ENCODE measurements at regions not wholly inside any gene's neighbourhood (a gene's known extent, or its start where the extent isn't known, plus 50 kb on each side); places are given as distances from the start of the nearest gene placed in this dataset.

DNA sequence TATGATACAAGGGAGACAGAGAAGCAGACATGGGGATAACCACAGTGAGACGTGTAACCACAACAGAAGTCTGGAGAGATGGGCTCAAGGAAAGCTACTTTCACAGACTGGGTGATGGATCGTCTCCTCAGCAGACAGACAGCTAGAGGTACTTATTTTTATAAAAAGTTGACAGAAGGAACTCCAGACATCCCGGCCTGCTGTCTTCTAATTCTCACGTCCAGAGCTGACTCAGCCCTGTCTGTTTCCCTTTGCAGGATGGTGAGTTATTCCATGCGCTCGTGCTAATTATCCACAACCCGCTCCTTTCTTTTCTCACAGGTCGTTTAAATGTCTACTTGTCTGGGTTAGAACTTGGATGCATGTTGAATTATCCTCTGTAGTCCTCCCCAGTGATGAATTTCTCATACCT lies 304.5 kb downstream of the CWC27 start:
- TF ChIP-seq, protein P1, sequence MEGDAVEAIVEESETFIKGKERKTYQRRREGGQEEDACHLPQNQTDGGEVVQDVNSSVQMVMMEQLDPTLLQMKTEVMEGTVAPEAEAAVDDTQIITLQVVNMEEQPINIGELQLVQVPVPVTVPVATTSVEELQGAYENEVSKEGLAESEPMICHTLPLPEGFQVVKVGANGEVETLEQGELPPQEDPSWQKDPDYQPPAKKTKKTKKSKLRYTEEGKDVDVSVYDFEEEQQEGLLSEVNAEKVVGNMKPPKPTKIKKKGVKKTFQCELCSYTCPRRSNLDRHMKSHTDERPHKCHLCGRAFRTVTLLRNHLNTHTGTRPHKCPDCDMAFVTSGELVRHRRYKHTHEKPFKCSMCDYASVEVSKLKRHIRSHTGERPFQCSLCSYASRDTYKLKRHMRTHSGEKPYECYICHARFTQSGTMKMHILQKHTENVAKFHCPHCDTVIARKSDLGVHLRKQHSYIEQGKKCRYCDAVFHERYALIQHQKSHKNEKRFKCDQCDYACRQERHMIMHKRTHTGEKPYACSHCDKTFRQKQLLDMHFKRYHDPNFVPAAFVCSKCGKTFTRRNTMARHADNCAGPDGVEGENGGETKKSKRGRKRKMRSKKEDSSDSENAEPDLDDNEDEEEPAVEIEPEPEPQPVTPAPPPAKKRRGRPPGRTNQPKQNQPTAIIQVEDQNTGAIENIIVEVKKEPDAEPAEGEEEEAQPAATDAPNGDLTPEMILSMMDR (IDR thresholded peaks at IDR 0.05) = no peak
- TF ChIP-seq POLR2AphosphoS5 (IDR thresholded peaks at IDR 0.05; ENCODE audit: low read depth, low read length) (no peak), SIN3A (IDR thresholded peaks at IDR 0.05; ENCODE audit: borderline replicate concordance, insufficient read depth, low read depth, low read length) (no peak)

Data from Panc1 (cell line).